Nucleus accumbens (tissue), 56 donors: ENCODE measurements at regions not wholly inside any gene's neighbourhood (a gene's known extent, or its start where the extent isn't known, plus 50 kb on each side); places are given as distances from the start of the nearest gene placed in this dataset.
"Not testable (repeated sequence)": the region's sequence is repeated elsewhere in the genome, so short reads cannot be mapped to it uniquely, and the experiment has no call there.

Source experiments
- DNase-seq, 56 donors: peaks; one replicate each; lab custom pipeline; 2025; lab: John Stamatoyannopoulos, UW

GRCh38 chr16:64380751-64381150 lies 741.1 kb downstream of the CDH11 start:
- no peak for DNase-seq

- DNase-seq: no peak
These were observed 746.4 kb downstream of the CDH11 start for GRCh38 chr16:64375391-64375980.

DNA sequence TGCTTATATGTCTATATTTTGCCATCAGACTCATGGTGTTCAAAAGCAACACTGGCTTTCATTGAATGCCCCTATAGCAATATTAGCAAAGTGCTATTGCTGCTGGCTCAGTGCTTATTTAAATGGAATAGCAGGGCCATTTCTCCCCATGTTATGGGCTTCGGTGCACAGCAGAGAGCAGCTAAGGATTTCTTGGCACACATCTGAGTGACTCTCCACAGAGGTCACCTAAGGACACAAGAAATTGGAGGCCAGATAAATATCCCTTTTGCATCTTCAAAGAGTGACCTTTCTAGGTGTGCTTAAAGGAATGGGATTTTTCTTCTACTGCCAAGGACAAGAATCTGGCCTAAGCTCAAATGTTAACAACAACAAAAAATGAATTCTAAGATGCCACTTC lies 751.8 kb downstream of the CDH11 start:
- no peak for DNase-seq

DNA sequence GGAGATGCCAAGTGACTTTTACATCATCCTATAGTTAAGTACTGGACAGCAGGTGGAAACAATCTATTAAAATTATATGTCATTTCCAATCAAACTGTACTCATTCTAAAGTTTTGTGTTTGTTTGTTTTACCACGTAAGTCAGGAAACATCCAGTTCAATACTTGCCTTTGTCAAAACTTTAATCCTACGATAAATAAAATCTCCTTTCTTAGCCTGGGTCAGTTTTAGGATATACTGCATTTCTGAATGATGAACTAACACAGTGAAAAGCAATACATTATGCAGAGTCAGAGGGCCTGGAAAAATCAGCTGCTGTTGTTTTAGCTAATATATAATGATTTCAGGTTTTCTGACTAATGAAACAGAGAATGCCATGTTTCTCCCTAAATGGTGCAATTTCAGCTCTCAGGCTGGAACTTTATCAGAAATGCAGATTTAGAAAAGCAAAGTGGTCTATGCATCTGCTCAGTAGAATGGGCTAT lies 756.4 kb downstream of the CDH11 start:
- no peak for DNase-seq

DNA sequence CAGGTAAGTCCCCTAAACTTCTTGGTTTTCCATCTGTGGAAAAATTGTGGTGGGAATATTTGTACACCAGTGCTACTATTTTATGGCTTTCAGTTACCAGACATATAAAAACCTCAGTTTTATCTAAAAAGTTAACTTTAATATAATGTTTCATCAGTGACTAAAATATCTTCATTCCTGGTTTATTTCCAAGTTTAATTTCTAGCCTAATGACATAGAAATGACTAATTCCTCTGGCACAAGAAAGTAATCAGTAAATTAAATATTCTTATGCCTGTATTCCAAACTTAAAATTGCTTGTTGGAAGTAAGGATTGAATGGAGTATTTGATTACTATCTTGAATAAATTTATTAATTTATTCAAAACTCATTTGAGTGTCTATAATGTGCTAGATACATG lies 757.0 kb downstream of the CDH11 start:
- no peak for DNase-seq

DNA sequence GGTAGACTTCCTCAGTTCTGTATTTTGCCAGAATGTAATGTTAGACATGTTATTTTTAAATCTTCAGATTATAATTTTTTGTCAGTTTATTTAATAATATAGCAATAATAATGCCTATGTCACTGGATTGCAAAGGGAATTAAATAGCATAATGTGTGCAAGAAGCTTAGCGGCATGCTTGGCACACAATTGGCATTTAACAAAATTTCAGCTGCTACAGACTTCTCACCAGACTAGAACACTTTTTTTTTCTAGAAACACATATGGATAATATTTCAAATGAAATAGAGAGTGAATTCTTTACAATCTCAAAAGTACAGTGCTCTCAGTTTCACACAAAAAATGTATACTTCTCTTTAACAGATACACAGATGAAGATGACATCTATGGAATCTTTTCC lies 757.4 kb downstream of the CDH11 start:
- DNase-seq: no peak

GRCh38 chr16:64364016-64364415 lies 757.8 kb downstream of the CDH11 start:
- no peak for DNase-seq

DNA sequence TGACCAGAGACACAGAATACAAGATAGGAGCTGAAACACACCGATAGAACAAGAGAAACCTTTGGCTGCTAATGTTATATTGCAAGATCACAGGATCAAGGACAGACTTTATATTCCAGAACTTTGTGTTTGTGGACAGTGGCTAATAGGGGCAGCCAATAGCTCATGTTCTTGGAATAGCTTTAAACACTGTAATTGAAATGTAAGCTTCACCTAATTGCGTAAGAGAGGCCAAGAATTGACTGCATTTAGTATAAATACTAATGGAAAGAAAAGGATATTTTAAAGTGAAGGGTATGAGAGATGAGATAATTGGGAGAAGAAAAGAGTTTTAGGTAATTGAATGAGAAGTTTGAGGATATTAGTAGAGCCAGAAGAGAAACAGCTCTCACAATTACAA lies 758.8 kb downstream of the CDH11 start:
- DNase-seq: no peak

- DNase-seq: no peak
These were observed 759.7 kb downstream of the CDH11 start for GRCh38 chr16:64362193-64362592.

- DNase-seq: no peak
These were observed 760.1 kb downstream of the CDH11 start for GRCh38 chr16:64361753-64362152.

DNA sequence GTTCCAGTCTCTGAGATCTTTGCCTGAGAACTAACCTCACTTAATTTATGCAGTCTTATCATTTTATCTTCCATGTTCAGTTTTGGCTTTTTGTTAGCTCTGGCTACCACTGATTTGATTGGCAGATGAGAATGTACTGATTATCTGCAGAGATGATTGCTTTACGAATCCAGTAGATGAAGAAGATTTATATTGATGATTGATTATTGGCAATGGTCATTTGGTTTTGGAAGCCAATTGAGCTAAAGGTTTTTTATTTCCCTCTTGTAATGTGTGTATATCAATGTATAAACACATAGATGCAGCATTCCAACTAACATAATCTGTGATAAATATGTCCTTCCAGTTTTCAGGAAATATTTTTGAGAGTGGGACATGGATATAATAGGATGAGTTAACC lies 763.6 kb downstream of the CDH11 start:
- no peak for DNase-seq

DNA sequence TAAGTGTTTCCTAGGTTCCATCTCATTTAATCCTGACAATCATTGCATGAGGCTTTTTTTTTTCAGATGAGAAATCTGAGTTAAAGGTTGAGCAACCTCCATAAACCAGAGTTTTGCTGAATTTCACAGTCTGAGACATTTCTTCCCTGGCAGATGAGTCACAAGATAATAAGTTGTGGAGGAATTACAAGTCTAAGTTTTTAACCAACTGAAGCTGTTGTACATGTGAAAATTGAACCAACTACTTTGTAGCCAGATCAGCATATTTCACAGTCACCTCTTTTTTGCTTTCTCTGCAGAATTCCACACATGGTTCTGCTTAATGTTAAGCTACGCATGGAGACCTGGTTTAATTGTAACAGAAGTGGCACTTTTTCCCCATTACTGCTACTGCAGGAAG lies 765.6 kb downstream of the CDH11 start:
- DNase-seq: no peak

DNA sequence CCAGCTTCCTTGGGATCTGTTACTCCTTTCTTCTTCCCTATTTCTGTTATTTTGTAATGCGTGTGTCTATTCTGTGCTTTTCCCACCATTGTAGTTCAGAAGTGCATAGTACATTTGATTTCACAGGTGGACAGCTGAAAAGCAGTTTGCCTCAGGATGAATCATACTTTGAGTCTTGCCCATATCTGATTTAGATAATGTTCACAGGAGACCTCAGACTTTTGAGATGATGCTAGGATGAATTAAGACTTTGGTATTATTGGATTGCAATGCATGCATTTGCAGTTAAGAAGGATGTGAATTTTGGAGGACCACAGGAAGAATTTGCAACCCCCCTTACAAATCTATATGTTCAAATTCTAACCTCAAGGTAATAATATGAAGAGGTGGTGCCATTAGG lies 769.6 kb downstream of the CDH11 start:
- DNase-seq: no peak

- DNase-seq: no peak
These were observed 770.7 kb downstream of the CDH11 start for GRCh38 chr16:64351121-64351520.

DNA sequence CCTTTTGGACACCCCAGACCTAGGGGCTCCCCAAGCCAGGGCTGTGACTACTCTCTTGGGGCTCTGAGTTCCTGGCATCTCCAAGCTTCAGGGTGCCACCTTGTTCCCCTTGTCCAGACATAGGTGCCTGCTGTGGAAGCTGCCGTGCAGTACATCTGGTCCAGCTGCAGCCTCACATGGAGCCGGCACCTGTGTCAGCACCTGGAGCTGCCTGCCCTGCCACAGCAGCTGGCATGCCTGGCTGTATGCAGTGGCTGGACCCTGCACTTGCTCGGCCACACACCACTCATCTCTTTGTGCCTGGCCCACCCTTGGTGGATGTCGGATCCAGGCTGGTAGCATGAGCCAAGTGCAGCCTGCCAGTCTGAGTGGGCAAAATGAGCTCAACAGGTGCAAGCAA lies 775.8 kb downstream of the CDH11 start:
- no peak for DNase-seq

DNA sequence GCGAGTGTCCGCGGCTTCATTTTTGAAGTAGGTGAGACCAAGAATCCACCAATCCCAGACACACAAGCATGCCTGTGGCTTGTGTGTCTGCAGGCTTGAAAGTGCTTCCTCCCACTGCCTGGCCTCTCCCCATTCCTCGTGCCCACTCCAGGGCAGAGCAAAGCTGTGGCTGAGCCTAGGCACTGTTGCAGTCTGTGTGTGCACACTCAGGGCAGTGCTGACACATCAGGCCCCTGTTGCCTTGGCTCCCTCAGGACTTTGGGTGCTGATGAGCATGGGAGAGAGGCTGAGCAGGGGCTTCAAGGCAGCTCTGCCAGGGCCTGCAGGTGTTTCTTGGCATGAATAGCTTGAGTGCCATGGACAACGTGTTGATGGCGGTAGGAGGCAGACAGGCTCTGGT lies 776.7 kb downstream of the CDH11 start:
- DNase-seq: no peak

DNA sequence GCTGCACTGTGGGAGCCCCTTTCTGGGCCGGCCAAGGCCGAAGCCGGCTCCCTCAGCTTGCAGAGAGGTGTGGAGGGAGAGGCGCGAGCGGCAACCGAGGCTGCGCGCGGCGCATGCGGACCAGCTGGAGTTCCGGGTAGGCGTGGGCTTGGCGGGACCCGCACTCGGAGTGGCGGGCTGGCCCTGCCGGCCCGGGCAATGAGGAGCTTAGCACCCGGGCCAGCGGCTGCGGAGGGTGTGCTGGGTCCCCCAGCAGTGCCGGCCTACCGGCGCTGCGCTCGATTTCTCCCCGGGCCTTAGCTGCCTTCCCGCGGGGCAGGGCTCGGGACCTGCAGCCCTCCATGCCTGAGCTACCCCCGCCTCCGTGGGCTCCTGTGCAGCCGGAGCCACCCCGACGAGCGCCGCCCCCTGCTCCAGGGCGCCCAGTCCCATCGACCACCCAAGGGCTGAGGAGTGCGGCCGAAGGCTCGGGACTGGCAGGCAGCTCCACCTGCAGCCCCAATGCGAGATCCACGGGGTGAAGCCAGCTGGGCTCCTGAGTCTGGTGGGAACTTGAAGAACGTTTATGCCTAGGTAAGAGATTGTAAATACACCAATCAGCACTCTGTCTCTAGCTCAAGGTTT lies 777.9 kb downstream of the CDH11 start:
- DNase-seq: not testable (repeated sequence)

DNA sequence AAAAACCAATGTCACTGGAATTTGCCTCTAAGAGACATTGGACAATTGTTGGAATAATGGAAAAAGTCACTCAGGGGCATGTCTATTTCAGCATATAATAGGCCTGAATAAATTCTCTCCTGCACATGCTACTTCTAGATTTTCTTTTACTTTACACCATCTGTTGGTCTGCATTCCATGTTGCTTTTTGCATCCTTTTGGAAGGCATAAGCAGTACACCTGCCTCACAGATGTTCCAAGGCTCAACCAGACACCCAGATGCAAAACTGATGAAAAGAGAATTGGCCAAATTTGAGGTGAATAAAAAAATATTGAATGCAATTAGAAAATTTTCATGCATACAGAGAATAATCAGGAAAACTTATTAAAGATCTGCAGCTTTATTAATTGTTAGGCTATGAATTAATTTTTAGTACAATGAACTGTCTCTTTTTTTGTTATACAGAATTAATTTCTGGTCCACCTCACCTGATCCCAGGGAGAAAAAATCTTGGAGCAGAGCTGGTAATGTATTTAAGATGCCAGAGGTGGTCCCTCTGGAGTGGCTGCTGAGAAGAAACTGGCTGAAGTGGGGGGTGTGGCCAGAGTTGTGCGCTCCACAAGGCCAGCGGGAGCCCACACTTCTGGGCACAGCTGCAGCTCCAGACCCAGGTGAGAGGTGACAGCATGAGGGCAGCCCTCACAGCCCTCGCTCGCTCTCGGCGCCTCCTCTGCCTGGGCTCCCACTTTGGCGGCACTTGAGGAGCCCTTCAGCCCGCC lies 778.6 kb downstream of the CDH11 start:
- DNase-seq: no peak

DNA sequence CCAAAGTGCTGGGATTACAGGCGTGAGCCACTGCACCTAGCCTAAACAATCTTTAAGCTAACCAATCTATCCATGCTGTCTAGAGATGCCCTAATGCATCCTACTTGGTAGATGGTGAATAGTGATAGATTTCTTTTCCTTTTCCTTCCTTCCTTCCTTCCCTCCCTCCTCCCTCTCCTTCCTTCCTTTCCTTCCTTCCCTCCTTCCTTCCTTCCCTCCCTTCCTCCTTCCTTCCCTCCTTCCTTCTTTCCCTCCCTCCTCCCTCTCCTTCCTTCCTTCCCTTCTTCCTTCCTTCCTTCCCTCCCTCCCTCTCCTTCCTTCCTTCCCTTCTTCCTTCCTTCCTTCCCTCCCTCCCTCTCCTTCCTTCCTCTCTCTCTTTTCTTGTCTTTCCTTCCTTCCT lies 780.5 kb downstream of the CDH11 start:
- DNase-seq: not testable (repeated sequence)

DNA sequence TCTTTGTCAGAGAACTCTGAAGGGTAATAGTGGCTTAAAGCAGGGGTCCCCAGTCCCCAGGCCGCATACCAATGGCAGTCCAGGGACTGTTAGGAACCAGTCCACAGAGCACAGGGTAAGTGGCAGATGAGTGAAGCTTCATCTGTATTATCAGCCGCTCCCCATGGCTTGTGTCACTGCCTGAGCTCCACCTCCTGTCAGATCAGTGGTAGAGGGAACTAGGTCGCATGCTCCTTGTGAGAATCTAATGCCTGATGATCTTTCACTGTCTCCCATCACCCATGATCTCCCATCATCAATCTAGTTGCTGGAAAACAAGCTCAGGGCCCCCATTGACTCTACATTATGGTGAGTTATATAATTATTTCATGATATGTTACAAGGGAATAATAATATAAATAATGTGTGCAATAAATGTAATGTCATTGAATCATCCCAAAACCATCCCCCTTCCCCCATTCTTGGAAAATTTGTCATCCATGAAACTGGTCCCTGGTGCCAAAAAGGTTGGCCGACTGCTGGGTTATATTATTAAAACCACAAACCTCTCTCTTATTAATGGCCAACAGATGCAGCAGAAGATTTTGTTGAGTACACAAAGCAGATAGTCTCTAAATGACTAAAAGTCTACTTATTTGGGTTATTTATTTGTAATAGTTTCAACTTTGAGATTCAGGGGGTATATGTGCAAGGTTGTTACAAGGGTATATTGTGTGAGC lies 782.7 kb downstream of the CDH11 start:
- no peak for DNase-seq

- no peak for DNase-seq
These were observed 800.0 kb downstream of the CDH11 start for GRCh38 chr16:64321881-64322280.
